HG02759 (cell line): ENCODE measurements at regions not wholly inside any gene's neighbourhood (a gene's known extent, or its start where the extent isn't known, plus 50 kb on each side); places are given as distances from the start of the nearest gene placed in this dataset.

Experiments used
- ATAC-seq: cut with Tn5 transposase; IDR thresholded peaks from one replicate; pipeline ENCODE4 v1.9.1; 2021; ENCODE audit warnings: mild to moderate bottlenecking, moderate library complexity; ENCODE audit not compliant: unreplicated experiment

DNA sequence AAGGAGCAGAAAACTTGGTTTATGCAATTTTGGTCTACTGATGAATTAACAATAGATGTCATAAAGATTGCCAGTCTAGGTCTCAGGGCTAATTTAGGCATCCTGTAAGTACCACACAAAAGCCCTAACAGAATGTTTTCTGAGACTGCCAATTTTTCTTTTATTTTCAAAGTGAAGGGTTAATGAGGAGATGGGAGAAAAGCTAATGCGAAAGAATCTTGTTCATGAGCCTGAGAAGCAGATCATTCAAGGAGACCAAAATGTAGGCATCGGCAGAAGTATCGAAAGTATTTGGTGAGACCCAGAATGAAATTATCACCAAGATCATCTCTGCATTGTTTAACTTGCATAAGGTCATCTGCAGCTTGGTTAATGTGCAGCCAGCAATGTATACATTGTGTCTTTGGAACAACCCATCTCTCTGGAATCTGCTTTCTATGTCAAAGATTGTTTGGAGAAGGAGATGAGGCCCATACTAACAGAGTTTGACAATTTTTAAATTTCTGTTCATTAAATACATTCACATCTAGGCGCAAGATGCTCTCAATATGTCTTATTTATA is 163.3 kb upstream of the GLI3 start:
- no peak for ATAC-seq

DNA sequence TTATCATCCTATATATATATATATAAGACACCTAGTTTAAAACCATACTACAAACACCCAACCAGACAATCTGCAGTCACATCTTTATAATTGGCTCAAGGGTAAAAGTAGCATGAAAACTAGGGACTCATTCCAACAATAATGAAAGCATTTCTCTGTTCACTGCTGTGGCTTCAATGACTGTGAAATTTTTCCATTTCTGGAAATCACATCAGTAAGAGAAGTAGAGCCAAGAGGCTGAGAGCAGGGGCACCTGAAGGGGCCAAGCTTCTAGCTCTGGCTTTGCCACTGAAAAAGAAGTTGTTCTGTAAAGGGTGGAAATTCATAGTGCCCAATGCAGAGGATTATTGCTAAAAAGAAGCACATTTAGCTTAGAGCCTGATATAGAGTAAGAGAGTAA is 158.6 kb upstream of the GLI3 start:
- ATAC-seq = no peak

DNA sequence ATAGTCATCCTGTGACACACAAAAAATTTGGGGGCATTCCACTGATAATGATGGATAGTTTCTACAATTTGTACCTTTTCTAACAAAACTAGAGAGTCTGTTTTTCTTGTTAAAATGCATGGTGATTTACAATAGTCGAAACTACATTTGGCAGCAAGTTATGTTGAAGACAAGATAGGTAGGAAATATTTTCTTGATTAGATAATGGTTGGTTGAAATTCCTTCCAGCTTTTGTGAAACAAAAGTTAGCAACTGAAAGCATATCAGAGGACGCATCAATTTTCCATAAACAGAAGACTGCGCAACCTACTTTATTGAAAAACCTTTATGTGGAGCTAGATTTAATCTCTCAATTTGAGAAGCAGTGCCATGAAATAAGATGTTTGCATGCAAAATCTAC is 155.8 kb upstream of the GLI3 start:
- no peak for ATAC-seq

DNA sequence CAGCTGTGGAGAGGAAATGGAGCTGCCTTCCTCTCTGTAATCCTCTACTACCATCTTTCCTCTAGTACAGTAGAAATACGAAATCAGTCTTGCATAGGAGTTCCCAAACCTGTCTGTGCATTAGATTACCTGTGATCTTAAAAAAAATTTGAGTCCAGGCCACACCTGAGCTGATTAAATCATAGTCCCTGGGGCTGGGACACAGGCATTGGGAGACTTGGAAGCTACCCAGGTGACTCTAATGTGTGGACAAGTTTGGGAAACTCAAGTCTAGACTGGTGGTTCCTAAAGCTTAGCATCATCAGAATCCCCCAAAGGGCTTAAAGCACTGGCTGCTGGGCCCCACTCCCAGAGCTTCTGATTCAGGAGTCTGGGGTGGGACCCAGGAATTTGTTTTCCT is 152.7 kb upstream of the GLI3 start:
- ATAC-seq = no peak

DNA sequence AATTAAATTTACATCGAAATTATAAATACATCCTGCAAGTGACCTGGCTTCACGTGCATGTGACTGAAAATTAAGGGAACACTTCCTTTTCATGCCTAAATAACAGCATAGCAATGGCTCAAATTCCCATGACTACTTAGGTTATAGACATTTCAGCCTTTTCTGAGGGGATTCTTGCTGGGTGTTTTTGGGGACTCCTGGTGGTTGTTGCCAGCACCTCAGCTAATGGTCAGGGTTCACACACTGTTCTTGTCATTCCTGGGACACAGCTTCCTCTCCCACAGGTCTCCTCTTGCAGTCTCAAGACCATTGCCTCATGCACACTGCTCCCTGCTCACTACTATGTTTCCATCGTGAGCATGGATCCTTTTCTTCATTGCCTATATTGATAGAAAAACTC is 148.9 kb upstream of the GLI3 start:
- no peak for ATAC-seq

DNA sequence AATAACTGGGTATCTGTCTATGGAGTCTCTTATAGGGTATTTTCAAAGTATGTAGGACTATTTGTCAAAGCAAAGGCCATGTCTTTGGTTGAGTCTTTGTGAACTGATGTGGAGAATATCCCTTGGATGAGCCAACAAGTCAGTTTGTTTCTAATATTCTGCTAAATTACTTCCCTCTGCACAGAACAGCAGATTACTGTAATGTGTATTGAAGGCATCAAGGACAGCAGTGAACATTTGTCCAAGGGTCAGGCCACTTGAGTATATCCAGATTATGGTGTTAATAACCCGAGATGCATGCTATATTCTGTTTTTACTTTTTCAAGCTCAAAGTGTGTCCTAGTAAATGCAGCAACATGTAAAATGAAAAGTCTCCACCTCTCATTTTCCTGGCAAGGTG is 144.2 kb upstream of the GLI3 start:
- no peak for ATAC-seq

DNA sequence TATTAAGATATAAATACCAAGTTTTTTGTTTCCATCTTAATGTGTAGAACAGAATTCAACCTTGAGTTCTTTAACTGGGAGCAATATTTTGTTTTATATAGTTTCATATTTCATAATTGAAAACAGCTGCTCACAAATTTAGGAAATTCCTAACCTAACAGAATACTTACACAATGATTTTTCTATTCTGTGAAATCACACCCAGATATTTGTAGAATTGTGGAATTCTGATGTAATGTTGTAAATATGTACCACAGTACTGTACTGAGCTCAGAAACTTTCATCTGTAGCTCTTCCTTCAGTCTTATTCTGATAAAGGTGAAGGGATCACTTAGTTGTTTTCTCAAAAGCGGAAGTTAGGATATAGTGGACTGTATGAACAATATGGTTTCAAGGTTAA is 143.4 kb upstream of the GLI3 start:
- no peak for ATAC-seq

DNA sequence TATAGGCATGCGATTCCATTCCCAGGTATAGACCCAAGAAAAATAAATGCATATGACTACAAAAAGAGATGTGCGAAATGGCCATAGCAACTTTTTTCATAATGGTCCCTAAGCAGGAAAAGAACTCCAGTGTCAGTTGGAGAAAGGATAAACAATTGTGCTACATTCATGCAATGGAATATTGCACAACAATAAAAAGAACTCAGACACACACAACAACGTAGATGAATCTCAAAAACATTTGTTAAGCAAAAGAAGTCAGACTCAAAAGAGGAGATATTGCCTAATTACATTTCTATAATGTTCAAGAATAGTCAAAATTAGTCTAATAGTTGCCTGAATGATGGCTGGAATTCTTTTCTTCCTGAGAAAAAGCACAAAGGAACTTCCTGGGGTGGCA is 141.1 kb upstream of the GLI3 start:
- no peak for ATAC-seq

DNA sequence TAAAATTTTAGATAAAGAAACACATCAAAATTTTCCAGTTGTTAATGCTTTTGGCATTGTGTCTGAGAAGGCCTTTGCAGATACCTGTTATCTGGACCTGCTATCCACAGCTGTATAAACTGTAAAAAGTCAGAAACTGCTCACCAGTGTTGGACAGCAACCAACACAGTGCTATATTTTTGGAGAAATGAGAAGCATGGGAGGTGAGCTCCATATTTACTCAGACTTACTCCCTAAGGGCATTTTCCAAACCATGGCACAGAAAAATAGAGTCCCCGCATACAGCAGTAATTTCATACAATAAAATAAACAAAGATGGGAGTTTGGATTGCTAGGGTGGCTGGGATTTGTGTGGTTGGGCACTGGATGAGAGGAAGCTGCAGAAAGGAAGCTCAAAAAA is 136.3 kb upstream of the GLI3 start:
- no peak for ATAC-seq

DNA sequence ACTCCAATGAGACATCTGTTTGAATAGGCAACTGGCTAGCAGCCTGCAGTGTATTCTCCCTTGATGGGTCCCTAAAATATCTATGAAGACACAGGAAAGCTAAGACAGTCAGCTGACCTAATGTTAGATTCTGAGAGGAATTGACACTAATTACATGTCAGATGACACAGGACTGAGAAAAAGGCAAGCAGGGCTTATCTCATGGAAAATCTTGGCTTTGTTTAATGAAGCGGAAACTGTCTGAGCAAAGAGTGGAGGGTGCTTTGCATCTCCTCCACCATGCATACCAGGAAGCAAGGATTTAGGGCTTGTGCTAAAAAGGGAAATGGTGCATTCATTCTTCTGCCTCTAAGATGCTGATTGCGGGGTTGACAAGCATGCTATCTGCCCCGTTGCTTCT is 135.5 kb upstream of the GLI3 start:
- ATAC-seq = no peak

DNA sequence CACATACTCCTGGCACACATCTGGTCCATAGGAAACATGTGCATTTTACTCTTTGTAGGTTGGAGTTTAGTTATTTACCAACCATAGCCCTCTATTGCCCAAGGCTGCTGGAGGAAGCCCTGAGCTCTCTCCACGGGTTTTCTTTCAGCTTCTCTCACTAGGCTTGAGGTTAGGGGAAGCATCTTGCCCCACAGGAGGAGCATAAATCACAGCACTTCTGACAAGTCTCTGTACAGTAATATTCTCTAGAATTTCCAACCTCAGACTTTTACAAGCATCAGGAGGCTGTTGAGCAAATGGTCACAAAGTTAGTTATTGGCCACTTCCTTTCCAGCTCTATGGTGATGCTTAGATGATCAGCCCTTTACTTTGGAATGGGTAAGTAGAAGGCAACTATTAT is 122.9 kb upstream of the GLI3 start:
- ATAC-seq = no peak

DNA sequence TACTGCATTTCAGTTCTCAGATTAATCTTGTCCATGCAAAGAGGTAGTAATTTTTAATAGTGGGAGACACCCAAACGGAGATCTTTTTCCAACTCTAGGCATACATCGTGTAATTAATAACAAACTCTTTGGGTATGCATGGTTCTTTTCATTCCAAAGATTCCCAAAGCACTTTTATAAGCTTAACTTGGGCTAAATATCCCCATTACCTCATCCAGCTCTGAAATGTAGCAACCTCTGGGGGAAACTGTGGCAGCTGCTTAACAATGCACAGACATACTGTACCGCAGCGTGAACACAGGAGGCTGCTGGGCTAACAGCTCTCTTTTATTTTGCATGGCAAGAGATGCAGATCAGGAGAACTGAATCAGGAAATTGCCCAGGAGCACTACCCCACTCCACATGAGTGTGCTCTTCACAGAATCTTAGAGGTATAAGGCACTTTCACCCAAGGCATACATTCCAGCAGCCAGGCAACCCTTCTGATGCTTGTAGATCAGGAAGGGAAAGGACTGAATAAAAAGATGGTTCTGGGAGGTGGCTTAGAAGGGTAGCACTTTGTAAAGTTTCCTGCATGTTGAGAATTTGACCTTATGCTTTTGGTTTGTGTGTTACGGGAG is 114.4 kb upstream of the GLI3 start:
- no peak for ATAC-seq

DNA sequence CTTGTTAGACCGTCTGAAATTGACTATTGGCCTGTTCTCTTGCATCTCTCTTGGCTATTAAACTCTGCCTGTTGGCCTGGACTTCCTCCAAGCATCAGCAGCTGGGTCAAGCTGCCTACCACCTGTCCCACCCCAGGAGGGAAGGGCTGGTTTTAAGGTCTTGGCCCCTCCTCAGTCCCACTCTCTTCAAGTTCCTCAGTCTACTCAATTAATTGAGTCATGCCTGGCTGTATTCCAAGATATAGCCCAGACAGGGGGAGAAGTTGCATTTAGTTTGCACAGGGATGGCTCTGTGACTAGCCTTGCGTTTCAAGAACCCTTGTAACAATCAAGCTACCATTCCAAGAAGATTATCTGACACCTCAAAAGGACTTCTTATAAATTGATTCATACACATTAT is 113.8 kb upstream of the GLI3 start:
- ATAC-seq = no peak

DNA sequence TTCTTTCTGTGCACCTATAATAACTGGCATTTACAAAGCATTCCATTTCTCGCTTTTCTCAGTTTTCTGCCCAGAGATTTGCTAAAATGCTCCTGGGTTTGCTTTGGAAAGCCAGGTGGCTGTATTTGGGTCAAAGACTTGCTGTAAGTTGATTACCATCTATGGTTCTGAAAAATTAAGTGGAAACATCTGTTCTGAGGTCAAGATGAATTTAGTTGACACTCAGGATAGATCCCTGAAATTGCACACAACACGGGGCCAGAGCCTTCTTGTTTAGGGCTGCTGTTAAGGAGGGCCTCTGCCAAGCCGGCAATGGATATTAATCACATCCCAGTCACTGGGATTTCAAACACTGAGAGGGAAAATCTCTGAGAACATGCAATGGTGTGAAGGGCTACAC is 111.6 kb upstream of the GLI3 start:
- ATAC-seq = no peak

DNA sequence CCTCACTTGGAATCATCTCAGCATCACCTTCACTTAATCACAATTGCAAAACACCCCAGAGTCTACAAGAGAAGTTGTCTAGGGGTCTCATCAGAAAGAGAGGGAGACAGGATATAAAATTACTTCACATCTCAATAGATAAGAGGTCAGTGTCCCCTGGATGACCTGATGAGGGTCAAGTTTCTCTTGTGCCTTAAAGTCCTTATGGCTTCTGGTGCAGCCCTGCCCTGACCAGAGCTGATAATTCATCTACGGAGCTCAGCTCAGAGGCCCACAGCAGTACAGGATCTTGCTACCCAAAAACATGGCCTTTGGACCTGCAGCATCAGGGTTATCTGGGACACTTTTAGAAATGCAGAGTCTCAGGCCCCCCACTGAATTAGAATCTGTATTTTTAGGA is 111.1 kb upstream of the GLI3 start:
- ATAC-seq = no peak

DNA sequence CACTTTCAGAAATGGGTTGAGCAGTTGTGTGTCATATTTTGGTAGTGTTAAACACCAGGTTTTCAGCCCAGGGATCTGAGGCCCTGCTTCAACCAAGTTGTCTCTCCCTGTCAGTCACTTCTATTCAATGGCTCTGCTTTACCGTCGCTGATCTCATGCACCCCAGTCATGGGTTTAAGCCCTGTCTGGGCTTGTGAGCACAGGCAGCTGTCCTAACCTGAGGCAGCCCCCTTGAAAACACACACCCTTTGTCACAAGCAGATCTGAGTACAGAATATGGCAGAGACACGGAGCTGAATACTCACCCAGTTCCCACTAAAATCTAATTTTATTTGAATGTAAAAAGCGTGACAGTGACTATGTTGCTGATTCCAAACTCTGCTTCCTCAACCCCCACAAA is 110.6 kb upstream of the GLI3 start:
- no peak for ATAC-seq

DNA sequence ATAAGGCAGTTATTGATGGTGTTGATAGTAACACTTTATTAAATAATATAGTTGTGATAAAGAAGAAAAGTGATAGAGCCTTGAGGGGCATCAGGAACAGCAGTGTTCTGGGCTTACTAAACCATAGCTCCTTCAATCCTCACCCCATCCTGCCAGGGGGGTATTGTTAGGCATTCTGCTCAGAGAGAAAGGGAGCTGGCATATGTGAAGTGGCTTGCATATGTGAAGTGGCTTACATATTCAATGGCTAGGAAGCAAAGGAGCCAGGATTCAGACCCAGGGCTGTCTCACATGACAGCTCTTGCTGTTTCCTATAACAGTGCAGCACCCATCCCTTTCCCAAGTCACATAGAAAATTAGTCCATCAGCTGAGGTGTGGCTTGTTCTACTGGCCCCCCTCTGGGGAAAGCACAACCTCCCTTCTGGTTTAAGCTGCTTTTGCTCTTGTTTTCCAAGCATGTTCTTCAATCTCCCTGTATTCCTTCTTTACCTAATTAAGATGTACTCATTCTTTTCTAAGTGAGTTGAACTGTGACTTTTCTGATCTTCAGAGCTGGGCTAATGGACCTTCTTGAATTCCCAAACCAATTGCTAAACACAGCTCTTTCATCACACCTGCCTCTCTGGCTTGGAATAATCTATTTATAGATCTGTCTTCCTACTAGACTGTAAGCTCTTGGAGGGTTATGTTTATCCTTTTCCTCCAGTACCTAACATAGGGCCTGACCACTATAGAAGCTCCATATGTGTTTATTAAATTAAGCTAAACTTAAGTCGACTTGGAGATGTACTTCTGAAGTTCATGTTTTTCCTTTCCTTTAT is 108.7 kb upstream of the GLI3 start:
- no peak for ATAC-seq

DNA sequence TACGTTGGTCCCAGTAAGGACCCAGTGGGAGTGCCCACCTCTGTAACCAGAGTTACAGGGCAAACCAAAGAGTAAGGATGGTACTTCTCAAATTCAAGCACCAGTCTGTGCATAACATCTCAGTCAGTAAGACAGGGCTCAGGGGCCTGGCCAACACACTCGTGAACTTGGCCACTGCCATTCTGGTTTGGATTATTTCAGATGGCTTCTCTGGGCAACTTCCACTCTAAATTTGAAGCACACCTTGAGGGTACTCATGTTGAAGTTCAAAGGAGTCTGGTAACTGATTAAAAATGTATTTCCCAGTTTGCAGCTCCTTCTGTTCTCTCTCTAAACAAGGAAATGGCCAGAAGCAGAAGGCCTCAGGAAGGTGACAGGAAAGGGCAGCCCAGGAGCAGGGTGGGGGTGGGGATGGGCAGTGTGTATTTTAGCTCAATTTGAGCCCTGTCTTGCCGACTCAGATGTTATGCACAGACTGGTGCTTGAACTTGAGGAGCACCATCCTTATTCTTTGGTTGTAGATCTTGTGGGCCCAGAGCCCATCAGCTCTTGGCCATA is 107.3 kb upstream of the GLI3 start:
- ATAC-seq = no peak

DNA sequence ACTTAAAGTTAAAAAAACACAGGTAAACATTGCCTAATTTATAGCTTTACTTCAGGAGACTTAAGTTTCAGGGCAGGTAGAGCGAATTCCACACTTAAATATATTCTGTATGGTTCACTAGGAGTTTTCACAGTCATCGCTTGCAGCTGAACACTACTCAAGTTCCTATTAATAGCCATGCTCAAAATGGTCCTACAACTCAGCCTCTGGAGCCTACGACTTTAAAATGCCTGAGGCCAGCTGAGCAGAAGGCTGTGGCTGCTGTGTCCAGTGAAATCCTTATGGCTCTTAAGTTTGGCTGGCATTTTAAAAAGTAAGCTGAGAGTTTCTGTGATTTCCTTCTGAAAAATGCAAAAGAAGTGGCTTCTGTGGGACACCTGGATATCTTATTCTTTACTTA is 105.4 kb upstream of the GLI3 start:
- ATAC-seq = no peak

DNA sequence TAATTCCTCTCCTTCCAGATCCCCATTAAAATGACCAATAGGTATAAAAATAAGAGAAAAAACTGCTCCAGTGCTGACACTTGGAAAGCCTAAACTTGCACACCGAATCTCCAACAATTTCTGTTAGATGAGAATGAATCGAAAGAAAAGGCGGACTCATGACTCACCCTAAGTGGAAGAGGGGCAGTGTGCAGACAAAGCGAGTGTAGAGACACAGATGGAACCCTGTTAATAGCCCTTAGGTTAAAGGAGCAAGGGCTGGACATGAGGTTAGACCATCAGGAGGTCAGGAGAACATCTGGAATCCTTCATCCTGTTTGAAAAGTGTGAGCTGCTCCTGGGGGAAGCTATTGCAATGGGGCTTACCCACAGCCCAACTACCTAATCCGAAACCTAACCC is 103.4 kb upstream of the GLI3 start:
- ATAC-seq = no peak

DNA sequence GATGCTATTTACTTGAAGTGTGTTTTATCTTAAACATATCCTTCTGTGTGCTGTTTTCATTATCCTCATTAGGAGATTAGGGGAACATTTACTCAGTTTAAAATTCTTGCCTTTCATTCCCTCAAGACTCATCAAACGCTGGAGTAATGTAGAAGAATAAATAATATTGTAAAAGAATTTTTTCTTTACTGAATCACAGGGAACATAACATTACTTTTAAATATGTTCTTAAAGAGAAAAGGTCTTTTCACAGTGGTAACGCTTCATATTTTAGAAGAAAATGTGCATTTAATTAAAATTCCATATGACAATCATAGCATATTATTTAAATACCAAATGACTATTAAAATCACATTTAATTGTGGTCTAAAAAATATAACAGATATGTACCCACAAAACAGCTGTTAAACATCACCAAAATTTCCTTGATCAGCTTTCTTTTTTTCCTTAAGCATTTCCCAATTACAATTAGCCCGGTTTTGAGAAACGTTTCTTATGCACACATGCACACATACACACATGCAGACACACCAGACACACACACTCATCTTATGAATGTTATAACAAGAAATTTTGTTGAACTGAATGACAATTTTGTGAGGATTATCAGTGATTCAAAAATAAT is 102.0 kb upstream of the GLI3 start:
- ATAC-seq = no peak
